ENCODE measurements at regions not wholly inside any gene's neighbourhood (a gene's known extent, or its start where the extent isn't known, plus 50 kb on each side); places are given as distances from the start of the nearest gene placed in this dataset.

- TF ChIP-seq REST (IDR thresholded peaks at IDR 0.05; ENCODE audit: insufficient read depth in 1 of 2, low read depth in 2 of 2, low read length in 2 of 2): no peak
- no peak for TF ChIP-seq TAF1 (IDR thresholded peaks at IDR 0.05; ENCODE audit: borderline replicate concordance, insufficient read depth, low read length)
- TF ChIP-seq FOXP2 (optimal IDR thresholded peaks at IDR 0.05; ENCODE audit: borderline replicate concordance, extremely low read depth, extremely low read length, insufficient read depth): no peak
- TF ChIP-seq POLR2AphosphoS5 (IDR thresholded peaks at IDR 0.05; ENCODE audit: low read depth, low read length): no peak
- TF ChIP-seq SIN3A (IDR thresholded peaks at IDR 0.05; ENCODE audit: borderline replicate concordance, insufficient read depth, low read length): no peak
Measured at GRCh38 chr6:170073846-170074245, 217.0 kb downstream of the DLL1 start.

GRCh38 chr6:170072246-170072645 lies 218.6 kb downstream of the DLL1 start:
- TF ChIP-seq FOXP2 (optimal IDR thresholded peaks at IDR 0.05; ENCODE audit: borderline replicate concordance, extremely low read depth, extremely low read length, insufficient read depth) (no peak), SIN3A (IDR thresholded peaks at IDR 0.05; ENCODE audit: borderline replicate concordance, insufficient read depth, low read length) (no peak), POLR2AphosphoS5 (IDR thresholded peaks at IDR 0.05; ENCODE audit: low read depth, low read length) (no peak), TAF1 (IDR thresholded peaks at IDR 0.05; ENCODE audit: borderline replicate concordance, insufficient read depth, low read length) (no peak), REST (IDR thresholded peaks at IDR 0.05; ENCODE audit: insufficient read depth in 1 of 2, low read depth in 2 of 2, low read length in 2 of 2) (no peak)

- TF ChIP-seq POLR2AphosphoS5 (IDR thresholded peaks at IDR 0.05; ENCODE audit: low read depth, low read length): no peak
- no peak for TF ChIP-seq REST (IDR thresholded peaks at IDR 0.05; ENCODE audit: insufficient read depth in 1 of 2, low read depth in 2 of 2, low read length in 2 of 2)
- no peak for TF ChIP-seq TAF1 (IDR thresholded peaks at IDR 0.05; ENCODE audit: borderline replicate concordance, insufficient read depth, low read length)
- TF ChIP-seq FOXP2 (optimal IDR thresholded peaks at IDR 0.05; ENCODE audit: borderline replicate concordance, extremely low read depth, extremely low read length, insufficient read depth): no peak
- no peak for TF ChIP-seq SIN3A (IDR thresholded peaks at IDR 0.05; ENCODE audit: borderline replicate concordance, insufficient read depth, low read length)
Measured at GRCh38 chr6:170069611-170070010, 221.3 kb downstream of the DLL1 start.

- no peak for TF ChIP-seq SIN3A (IDR thresholded peaks at IDR 0.05; ENCODE audit: borderline replicate concordance, insufficient read depth, low read length)
- no peak for TF ChIP-seq FOXP2 (optimal IDR thresholded peaks at IDR 0.05; ENCODE audit: borderline replicate concordance, extremely low read depth, extremely low read length, insufficient read depth)
- no peak for TF ChIP-seq REST (IDR thresholded peaks at IDR 0.05; ENCODE audit: insufficient read depth in 1 of 2, low read depth in 2 of 2, low read length in 2 of 2)
Measured at GRCh38 chr6:170068496-170068895, 222.4 kb downstream of the DLL1 start.

- TF ChIP-seq FOXP2 (optimal IDR thresholded peaks at IDR 0.05; ENCODE audit: borderline replicate concordance, extremely low read depth, extremely low read length, insufficient read depth): no peak
- no peak for TF ChIP-seq TAF1 (IDR thresholded peaks at IDR 0.05; ENCODE audit: borderline replicate concordance, insufficient read depth, low read length)
- TF ChIP-seq POLR2AphosphoS5 (IDR thresholded peaks at IDR 0.05; ENCODE audit: low read depth, low read length): no peak
- TF ChIP-seq REST (IDR thresholded peaks at IDR 0.05; ENCODE audit: insufficient read depth in 1 of 2, low read depth in 2 of 2, low read length in 2 of 2): no peak
- no peak for TF ChIP-seq SIN3A (IDR thresholded peaks at IDR 0.05; ENCODE audit: borderline replicate concordance, insufficient read depth, low read length)
Measured at GRCh38 chr6:170067923-170068360, 222.9 kb downstream of the DLL1 start.
